MM.1S (cell line): ENCODE measurements at regions not wholly inside any gene's neighbourhood (a gene's known extent, or its start where the extent isn't known, plus 50 kb on each side); places are given as distances from the start of the nearest gene placed in this dataset.

Source experiments
- DNase-seq: peaks from one replicate; pipeline ENCODE4 v3.0.0-alpha.2; 2015
- H2AFZ ChIP-seq: fragments of 300-600 bp; sonication (generic); 2 replicates; pipeline ENCODE4 v1.6.0; 2016; ENCODE audit warnings: antibody characterized with exemption, low read length
- H3F3A ChIP-seq: fragments of 300-600 bp; sonication (generic); 2 replicates; pipeline ENCODE4 v1.6.1; 2016; ENCODE audit warnings: mild to moderate bottlenecking, antibody characterized with exemption, low read length, moderate library complexity, mixed read lengths; ENCODE audit not compliant: insufficient read depth
- H3K27ac ChIP-seq: fragments of 300-600 bp; sonication (generic); 2 replicates; pipeline ENCODE4 v1.5.1; 2016; ENCODE audit warnings: mild to moderate bottlenecking, low read length
- H3K27me3 ChIP-seq: fragments of 300-600 bp; sonication (generic); replicated peaks from 2 replicates; pipeline ENCODE4 v1.6.0; 2016; ENCODE audit warnings: low read length; ENCODE audit not compliant: insufficient read depth
- H3K36me3 ChIP-seq: fragments of 300-600 bp; sonication (generic); replicated peaks from 2 replicates; pipeline ENCODE4 v1.6.1; 2016; ENCODE audit warnings: mild to moderate bottlenecking, low read length, mixed read lengths; ENCODE audit not compliant: insufficient read depth
- H3K4me1 ChIP-seq: fragments of 300-600 bp; sonication (generic); 2 replicates; pipeline ENCODE4 v1.6.1; 2016; ENCODE audit warnings: low read length, mixed read lengths
- H3K4me2 ChIP-seq: fragments of 300-600 bp; sonication (generic); 2 replicates; pipeline ENCODE4 v1.6.0; 2016; ENCODE audit warnings: low read depth, low read length
- H3K4me3 ChIP-seq: fragments of 300-600 bp; sonication (generic); 2 replicates; pipeline ENCODE4 v1.5.1; 2016; ENCODE audit warnings: low read length, mixed read lengths
- H3K79me2 ChIP-seq: fragments of 300-600 bp; sonication (generic); 2 replicates; pipeline ENCODE4 v1.6.1; 2016; ENCODE audit warnings: mixed run types, low read length, mixed read lengths
- H3K9ac ChIP-seq: fragments of 300-600 bp; sonication (generic); 2 replicates; pipeline ENCODE4 v1.6.1; 2016; ENCODE audit warnings: low read length, mixed read lengths
- H3K9me2 ChIP-seq: fragments of 300-600 bp; sonication (generic); replicated peaks from 2 replicates; pipeline ENCODE4 v1.6.1; 2016; ENCODE audit warnings: mild to moderate bottlenecking, low read length, mixed read lengths; ENCODE audit not compliant: insufficient read depth
- H3K9me3 ChIP-seq: fragments of 300-600 bp; sonication (generic); replicated peaks from 2 replicates; pipeline ENCODE4 v1.6.1; 2016; ENCODE audit warnings: mild to moderate bottlenecking, low read length, mixed read lengths; ENCODE audit not compliant: insufficient read depth
- H4K20me1 ChIP-seq: fragments of 300-600 bp; sonication (generic); 2 replicates; pipeline ENCODE4 v1.6.1; 2016; ENCODE audit warnings: mild to moderate bottlenecking, low read length, moderate library complexity, mixed read lengths; ENCODE audit not compliant: insufficient read depth
- CTCF ChIP-seq: fragments of 300-600 bp; sonication (generic); IDR thresholded peaks from 2 replicates; pipeline ENCODE4 v1.5.1; 2016; ENCODE audit warnings: antibody characterized with exemption, low read length, mixed read lengths
- EZH2 ChIP-seq: fragments of 300-600 bp; sonication (generic); optimal IDR thresholded peaks from 2 replicates; pipeline ENCODE3; 2017; ENCODE audit warnings: low read depth, mild to moderate bottlenecking, antibody characterized with exemption, low read length, mixed read lengths
- EZH2phosphoT487 ChIP-seq: fragments of 300-600 bp; sonication (generic); IDR thresholded peaks from 2 replicates; pipeline ENCODE4 v1.6.1; 2018; ENCODE audit warnings: antibody characterized with exemption, low read length

- TF ChIP-seq CTCF (no peak), EZH2 (no peak), EZH2phosphoT487 (no peak)
- no peak overlapping the region for H3K4me2 ChIP-seq
- H3K36me3 ChIP-seq, result no peaks in the 10 kb centered on the region
- no peak overlapping the region for H2AFZ ChIP-seq
- no peaks in the 10 kb centered on the region for H3K4me1 ChIP-seq
- H3K9me2 ChIP-seq, result no peaks in the 10 kb centered on the region
- DNase-seq, result no peak
- no peak overlapping the region for H3K4me3 ChIP-seq
- no peak overlapping the region for H3K27ac ChIP-seq
- no peaks in the 10 kb centered on the region for H3K27me3 ChIP-seq
- no peaks in the 10 kb centered on the region for H3F3A ChIP-seq
- no peaks in the 10 kb centered on the region for H3K79me2 ChIP-seq
- no peaks in the 10 kb centered on the region for H4K20me1 ChIP-seq
- no peaks in the 10 kb centered on the region for H3K9me3 ChIP-seq
- H3K9ac ChIP-seq, result no peak overlapping the region
These were observed 180.1 kb upstream of the PTBP2 start for GRCh38 chr1:96541491-96541890.

GRCh38 chr1:96544051-96544830 lies 177.3 kb upstream of the PTBP2 start:
- Histone ChIP-seq H3K79me2 (no peaks in the 10 kb centered on the region), H3K9ac (no peak overlapping the region), H3K4me3 (no peak overlapping the region), H3K27me3 (no peaks in the 10 kb centered on the region), H3K36me3 (no peaks in the 10 kb centered on the region), H3K4me2 (no peak overlapping the region), H3F3A (no peaks in the 10 kb centered on the region), H3K27ac (no peak overlapping the region), H2AFZ (no peak overlapping the region), H4K20me1 (no peaks in the 10 kb centered on the region), H3K9me2 (no peaks in the 10 kb centered on the region), H3K4me1 (no peaks in the 10 kb centered on the region), H3K9me3 (no peaks in the 10 kb centered on the region)
- no peak for DNase-seq
- no peak for TF ChIP-seq EZH2
- TF ChIP-seq CTCF, result no peak
- TF ChIP-seq EZH2phosphoT487, result no peak

- no peak overlapping the region for H3K27ac ChIP-seq
- no peaks in the 10 kb centered on the region for H3F3A ChIP-seq
- no peak overlapping the region for H2AFZ ChIP-seq
- no peak overlapping the region for H3K4me3 ChIP-seq
- H3K36me3 ChIP-seq, result no peaks in the 10 kb centered on the region
- no peaks in the 10 kb centered on the region for H3K4me1 ChIP-seq
- no peak for DNase-seq
- H3K4me2 ChIP-seq, result no peak overlapping the region
- H4K20me1 ChIP-seq, result no peaks in the 10 kb centered on the region
- no peaks in the 10 kb centered on the region for H3K27me3 ChIP-seq
- no peak for TF ChIP-seq EZH2phosphoT487
- no peak for TF ChIP-seq CTCF
- TF ChIP-seq EZH2, result no peak
- H3K79me2 ChIP-seq, result no peaks in the 10 kb centered on the region
- H3K9me2 ChIP-seq, result no peaks in the 10 kb centered on the region
- no peaks in the 10 kb centered on the region for H3K9me3 ChIP-seq
- no peak overlapping the region for H3K9ac ChIP-seq
These were observed 176.8 kb upstream of the PTBP2 start for GRCh38 chr1:96544831-96545221.
